Type B pancreatic cell (in vitro differentiated cells): ENCODE measurements at regions not wholly inside any gene's neighbourhood (a gene's known extent, or its start where the extent isn't known, plus 50 kb on each side); places are given as distances from the start of the nearest gene placed in this dataset.

Experiments
- DNase-seq: peaks from one replicate; pipeline ENCODE4 v3.0.0; 2021; ENCODE audit warnings: mixed read lengths; ENCODE audit not compliant: unreplicated experiment; ENCODE audit errors: extremely low spot score
- H3K27ac Mint-ChIP-seq: 2 replicates; pipeline ENCODE4 v1.8.0; 2021; ENCODE audit warnings: mild to moderate bottlenecking, mixed read lengths
- H3K27me3 Mint-ChIP-seq: 2 replicates; pipeline ENCODE4 v1.8.0; 2021; ENCODE audit warnings: mixed read lengths
- H3K36me3 Mint-ChIP-seq: 2 replicates; pipeline ENCODE4 v1.8.0; 2021; ENCODE audit warnings: mixed read lengths
- H3K4me1 Mint-ChIP-seq: one replicate; pipeline ENCODE4 v1.8.0; 2021; ENCODE audit warnings: mixed read lengths; ENCODE audit not compliant: unreplicated experiment
- H3K4me3 Mint-ChIP-seq: 2 replicates; pipeline ENCODE4 v1.8.0; 2021; ENCODE audit warnings: mild to moderate bottlenecking, mixed read lengths
- H3K9me3 Mint-ChIP-seq: 2 replicates; pipeline ENCODE4 v1.8.0; 2021; ENCODE audit warnings: mixed read lengths
- CTCF ChIP-seq: fragments of 200-600 bp; sonication (generic); conservative IDR thresholded peaks from 2 replicates; pipeline ENCODE4 v1.5.0; 2021; ENCODE audit warnings: antibody characterized with exemption, mild to moderate bottlenecking

DNA sequence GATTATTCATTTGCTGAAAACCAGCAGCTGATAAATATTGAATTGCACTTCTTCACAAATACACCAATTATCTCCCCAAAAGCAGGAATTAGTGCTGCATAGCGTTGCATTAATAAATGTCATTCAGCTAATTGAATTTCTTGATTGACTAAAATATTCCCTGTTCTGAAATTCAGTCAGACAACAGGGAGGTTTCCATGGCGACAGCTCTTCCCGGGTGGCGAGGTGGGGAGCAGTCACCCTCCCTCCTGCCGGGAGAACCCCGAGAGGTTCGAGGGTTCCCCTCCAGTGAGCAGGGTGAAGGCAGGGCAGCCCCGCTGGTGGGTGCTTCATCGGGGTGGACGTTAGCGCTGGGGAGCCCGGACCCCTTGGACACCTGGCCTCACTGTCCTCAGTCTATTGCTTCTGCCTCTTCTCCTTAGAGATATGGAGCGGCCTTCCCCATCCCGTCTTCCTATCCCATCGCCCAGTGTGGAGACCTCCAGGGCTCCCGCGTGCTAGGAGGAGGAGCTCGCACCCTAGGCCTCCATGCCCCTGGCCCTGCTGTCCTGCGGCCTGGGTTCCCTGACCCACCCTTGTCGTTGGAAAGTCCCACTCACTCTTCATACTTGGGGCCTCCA lies 983.5 kb downstream of the BRD1 start:
- Mint-ChIP-seq H3K4me3 (no peak overlapping the region), H3K9me3 (no peaks in the 10 kb centered on the region), H3K4me1 (no peaks in the 10 kb centered on the region), H3K36me3 (no peaks in the 10 kb centered on the region), H3K27ac (no peak overlapping the region), H3K27me3 (peaks cover 16% of the 10 kb centered on the region)
- no peak for TF ChIP-seq CTCF
- no peak for DNase-seq

DNA sequence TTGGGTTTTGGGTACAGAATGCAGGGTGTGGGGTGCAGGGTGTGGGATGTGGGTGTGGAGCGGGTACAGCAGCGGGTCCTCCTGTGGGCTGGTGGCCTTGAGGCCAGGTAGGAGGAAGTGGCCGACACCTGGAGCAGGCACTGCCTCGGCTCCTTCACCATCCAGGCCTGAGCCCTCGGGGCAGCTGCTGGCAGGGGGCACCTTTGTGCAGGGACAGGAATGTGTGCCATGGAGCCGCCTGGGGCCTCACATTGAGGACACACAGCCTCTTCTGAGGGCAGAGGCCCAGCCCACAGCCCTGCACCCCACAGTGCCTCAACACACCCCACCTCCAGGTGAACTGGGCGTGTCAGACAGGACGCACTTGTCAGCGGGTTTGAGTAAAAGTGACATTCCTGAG lies 984.0 kb downstream of the BRD1 start:
- no peak for DNase-seq
- no peak overlapping the region for H3K27ac Mint-ChIP-seq
- no peaks in the 10 kb centered on the region for H3K4me1 Mint-ChIP-seq
- no peaks in the 10 kb centered on the region for H3K9me3 Mint-ChIP-seq
- TF ChIP-seq CTCF: no peak
- H3K4me3 Mint-ChIP-seq: no peak overlapping the region
- H3K36me3 Mint-ChIP-seq: no peaks in the 10 kb centered on the region
- peaks cover 12% of the 10 kb centered on the region for H3K27me3 Mint-ChIP-seq

- no peaks in the 10 kb centered on the region for H3K4me1 Mint-ChIP-seq
- DNase-seq: no peak
- no peak for TF ChIP-seq CTCF
- H3K36me3 Mint-ChIP-seq: no peaks in the 10 kb centered on the region
- H3K4me3 Mint-ChIP-seq: no peak overlapping the region
- no peaks in the 10 kb centered on the region for H3K9me3 Mint-ChIP-seq
- peaks cover 10% of the 10 kb centered on the region for H3K27me3 Mint-ChIP-seq
- no peak overlapping the region for H3K27ac Mint-ChIP-seq
These were observed 984.7 kb downstream of the BRD1 start for GRCh38 chr22:48842976-48843375.

GRCh38 chr22:48842583-48842945 lies 985.1 kb downstream of the BRD1 start:
- H3K4me1 Mint-ChIP-seq: no peaks in the 10 kb centered on the region
- no peaks in the 10 kb centered on the region for H3K36me3 Mint-ChIP-seq
- H3K4me3 Mint-ChIP-seq: no peak overlapping the region
- TF ChIP-seq CTCF: no peak
- no peaks in the 10 kb centered on the region for H3K9me3 Mint-ChIP-seq
- DNase-seq: no peak
- H3K27ac Mint-ChIP-seq: no peak overlapping the region
- peaks cover 12% of the 10 kb centered on the region for H3K27me3 Mint-ChIP-seq

DNA sequence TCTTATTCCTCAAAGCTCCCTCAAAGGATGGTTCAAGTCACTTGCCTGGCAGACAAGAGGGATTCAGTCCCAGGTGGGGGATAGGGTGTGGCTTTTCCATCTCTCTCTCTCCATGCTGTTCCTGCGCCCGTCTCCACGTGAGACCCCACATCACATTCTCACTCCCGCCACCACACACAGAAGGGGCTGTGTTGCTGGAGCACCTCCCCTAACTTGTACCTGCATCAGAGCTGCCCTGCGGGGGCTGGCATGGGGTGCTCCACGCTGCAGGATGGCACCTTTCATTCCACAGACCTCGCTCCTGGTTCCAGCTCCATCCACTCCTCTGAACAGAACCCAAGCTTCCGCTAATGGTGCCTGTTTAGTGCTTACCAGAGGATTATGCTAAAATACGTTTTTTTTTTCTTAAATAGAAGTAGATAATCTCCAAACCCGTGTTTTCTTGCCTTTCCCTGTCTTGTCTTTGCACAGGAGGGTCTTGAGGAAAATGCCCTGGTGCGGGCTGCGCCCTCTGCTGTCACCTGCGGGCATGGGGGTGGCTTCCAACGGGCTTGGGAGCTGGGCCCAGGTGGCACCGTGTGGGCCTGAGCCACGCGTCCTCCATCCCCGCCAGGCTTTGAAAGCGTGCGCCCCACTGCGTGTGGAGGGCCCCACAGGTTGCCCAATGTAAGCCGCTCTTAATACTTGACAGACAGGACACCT lies 985.6 kb downstream of the BRD1 start:
- H3K9me3 Mint-ChIP-seq: no peaks in the 10 kb centered on the region
- H3K4me3 Mint-ChIP-seq: no peak overlapping the region
- no peak for DNase-seq
- no peak overlapping the region for H3K27ac Mint-ChIP-seq
- H3K4me1 Mint-ChIP-seq: no peaks in the 10 kb centered on the region
- peaks cover 12% of the 10 kb centered on the region for H3K27me3 Mint-ChIP-seq
- H3K36me3 Mint-ChIP-seq: no peaks in the 10 kb centered on the region
- no peak for TF ChIP-seq CTCF
